Loucy (cell line): ENCODE measurements at regions not wholly inside any gene's neighbourhood (a gene's known extent, or its start where the extent isn't known, plus 50 kb on each side); places are given as distances from the start of the nearest gene placed in this dataset.

Experiments
- EZH2phosphoT487 ChIP-seq: fragments of 200-600 bp; IDR thresholded peaks from 2 replicates; pipeline ENCODE4 v1.6.1; 2018; ENCODE audit warnings: antibody characterized with exemption, mild to moderate bottlenecking, moderate library complexity, borderline replicate concordance
- TF ChIP-seq, protein P1 (sequence below): fragments of 200-600 bp; sonication (generic); conservative IDR thresholded peaks from 2 replicates; pipeline ENCODE4 v1.5.1; 2014; ENCODE audit warnings: mild to moderate bottlenecking, antibody characterized with exemption, low read length

DNA sequence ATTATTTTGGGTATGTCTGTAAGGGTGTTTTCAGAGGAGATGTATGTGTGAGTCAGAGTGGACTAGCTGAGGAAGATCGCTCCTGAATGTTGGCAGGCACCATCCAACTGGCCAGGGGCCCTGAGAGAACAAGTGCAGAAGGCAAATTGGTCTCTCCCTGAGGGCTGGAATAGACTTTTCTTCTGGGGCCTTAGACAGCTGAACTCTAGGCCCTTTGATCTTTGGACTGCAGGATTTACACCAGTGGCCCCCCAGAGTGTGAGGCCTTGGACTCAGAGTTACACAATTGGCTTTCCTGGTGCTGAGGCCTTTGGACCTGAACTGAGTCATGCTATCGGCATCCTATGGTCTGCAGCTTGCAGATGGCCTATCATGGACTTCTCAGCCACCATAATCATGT is 217.2 kb downstream of the REEP3 start:
- TF ChIP-seq, protein P1, sequence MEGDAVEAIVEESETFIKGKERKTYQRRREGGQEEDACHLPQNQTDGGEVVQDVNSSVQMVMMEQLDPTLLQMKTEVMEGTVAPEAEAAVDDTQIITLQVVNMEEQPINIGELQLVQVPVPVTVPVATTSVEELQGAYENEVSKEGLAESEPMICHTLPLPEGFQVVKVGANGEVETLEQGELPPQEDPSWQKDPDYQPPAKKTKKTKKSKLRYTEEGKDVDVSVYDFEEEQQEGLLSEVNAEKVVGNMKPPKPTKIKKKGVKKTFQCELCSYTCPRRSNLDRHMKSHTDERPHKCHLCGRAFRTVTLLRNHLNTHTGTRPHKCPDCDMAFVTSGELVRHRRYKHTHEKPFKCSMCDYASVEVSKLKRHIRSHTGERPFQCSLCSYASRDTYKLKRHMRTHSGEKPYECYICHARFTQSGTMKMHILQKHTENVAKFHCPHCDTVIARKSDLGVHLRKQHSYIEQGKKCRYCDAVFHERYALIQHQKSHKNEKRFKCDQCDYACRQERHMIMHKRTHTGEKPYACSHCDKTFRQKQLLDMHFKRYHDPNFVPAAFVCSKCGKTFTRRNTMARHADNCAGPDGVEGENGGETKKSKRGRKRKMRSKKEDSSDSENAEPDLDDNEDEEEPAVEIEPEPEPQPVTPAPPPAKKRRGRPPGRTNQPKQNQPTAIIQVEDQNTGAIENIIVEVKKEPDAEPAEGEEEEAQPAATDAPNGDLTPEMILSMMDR: no peak
- no peak for TF ChIP-seq EZH2phosphoT487
